AG09319 (cell line): ENCODE measurements at regions not wholly inside any gene's neighbourhood (a gene's known extent, or its start where the extent isn't known, plus 50 kb on each side); places are given as distances from the start of the nearest gene placed in this dataset.

Source experiments
- DNase-seq: peaks from one replicate; pipeline ENCODE4 v3.0.0-alpha.2; 2010; ENCODE audit warnings: low read depth; ENCODE audit errors: extremely low read depth
- TF ChIP-seq, protein P1 (sequence below): IDR thresholded peaks from 2 replicates; pipeline ENCODE4 v1.5.1; 2011; ENCODE audit warnings: low read depth, mild to moderate bottlenecking, inconsistent platforms, low read length, moderate library complexity

DNA sequence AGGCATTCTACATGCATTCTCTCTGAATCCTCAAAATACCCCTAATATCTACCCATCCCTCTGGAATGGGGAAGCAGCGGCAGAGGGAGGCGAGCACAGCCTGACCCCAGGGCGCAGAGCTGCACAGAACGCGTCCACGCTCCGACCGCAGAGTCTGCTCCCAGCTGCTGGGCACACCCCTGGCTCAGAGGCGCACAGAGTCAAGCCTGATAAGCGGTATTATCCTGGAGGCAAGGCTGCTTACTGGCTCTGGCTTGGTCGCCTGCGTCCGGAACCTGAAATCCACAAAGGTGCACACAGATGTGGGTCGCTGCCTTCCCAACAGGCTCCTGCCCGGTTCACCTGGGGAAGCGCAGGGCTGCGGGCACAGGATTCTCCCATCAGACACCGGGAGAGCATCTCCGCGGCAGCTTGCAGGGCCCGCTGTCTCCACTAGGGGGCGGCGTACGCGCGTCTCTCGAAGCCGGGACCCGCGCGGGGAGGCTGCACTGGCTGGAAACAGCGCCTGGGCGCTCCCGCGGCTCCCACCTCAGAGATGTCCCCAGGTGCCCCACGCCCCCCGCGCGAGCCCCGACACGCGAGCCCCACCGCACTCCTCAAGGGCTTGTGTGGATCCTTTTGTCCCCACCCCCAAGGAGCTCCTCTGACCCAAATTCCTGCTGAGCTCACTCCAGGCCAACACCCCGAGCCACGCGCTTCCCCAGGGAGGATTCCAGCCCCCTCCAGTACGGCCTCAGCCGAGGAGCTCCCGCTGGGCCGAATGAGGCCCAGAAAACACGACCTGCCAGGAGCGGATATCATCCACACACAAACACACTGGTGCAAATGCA lies 120.1 kb upstream of the FZD10 start:
- DNase-seq = no peak
- TF ChIP-seq, protein P1, sequence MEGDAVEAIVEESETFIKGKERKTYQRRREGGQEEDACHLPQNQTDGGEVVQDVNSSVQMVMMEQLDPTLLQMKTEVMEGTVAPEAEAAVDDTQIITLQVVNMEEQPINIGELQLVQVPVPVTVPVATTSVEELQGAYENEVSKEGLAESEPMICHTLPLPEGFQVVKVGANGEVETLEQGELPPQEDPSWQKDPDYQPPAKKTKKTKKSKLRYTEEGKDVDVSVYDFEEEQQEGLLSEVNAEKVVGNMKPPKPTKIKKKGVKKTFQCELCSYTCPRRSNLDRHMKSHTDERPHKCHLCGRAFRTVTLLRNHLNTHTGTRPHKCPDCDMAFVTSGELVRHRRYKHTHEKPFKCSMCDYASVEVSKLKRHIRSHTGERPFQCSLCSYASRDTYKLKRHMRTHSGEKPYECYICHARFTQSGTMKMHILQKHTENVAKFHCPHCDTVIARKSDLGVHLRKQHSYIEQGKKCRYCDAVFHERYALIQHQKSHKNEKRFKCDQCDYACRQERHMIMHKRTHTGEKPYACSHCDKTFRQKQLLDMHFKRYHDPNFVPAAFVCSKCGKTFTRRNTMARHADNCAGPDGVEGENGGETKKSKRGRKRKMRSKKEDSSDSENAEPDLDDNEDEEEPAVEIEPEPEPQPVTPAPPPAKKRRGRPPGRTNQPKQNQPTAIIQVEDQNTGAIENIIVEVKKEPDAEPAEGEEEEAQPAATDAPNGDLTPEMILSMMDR = no peak

DNA sequence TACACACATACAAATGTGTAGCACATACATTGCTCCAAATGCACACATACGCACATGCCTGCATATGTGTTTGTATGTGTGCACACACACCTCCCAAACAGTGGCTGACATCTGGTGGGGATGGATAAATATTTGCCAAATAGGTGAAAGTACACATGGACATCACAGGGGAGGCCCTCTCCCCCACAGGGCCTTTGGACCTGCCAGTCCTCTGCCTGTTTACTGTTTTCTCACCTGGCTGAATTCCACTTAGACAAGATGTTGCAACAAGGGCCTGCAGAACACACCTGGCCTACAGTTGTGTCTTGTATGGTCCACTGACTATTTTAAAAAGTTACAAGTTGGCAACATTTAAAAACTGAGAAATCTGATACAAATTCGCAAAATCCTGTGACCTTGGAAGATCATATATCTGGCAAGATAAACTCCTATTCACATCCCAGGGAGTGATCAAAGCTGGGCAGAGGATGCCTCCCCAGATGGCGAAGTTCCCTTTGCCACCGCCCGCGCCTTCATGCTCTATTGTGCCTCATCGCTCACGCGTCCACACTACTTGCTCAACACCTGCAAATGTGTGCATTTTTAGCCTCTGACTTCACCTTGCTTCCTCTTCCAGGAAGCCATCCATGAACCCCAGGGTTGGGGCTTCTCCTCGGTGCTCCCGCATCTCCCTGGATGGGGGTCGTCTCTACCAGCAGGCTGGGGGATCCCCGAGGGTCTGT lies 118.4 kb upstream of the FZD10 start:
- no peak for DNase-seq
- TF ChIP-seq, protein P1 = no peak

DNA sequence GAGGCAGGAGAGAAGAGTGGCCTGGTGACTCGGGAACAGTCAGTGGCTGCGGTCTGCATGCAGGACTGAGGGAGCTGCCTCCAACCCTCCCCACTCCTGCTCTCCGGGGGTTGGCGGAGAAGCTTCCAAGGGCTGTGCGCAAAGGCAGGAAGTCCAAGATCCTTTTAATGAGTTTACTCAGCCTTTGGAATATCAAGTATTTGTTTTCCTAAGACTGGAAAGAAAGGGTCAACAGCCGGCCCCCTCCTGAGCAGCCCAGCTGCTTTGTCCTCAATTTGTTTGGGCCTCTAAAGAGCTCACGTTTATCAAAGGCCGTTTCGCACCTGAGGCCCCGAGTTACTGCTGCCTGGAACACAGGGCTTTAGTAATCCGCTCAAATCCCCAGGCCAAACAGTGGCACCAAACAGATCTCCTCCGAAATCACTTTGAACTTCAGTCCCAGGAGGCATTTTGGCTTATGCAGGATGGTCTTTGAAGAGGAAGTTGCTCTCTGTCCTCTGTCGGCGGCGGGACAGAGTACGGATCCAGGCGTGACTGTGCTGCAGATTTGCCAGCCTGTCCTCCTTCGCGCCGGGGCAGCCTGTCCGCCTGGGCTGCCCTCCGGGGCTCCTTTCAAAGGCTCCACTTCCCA lies 117.2 kb upstream of the FZD10 start:
- TF ChIP-seq, protein P1 = no peak
- DNase-seq = no peak

DNA sequence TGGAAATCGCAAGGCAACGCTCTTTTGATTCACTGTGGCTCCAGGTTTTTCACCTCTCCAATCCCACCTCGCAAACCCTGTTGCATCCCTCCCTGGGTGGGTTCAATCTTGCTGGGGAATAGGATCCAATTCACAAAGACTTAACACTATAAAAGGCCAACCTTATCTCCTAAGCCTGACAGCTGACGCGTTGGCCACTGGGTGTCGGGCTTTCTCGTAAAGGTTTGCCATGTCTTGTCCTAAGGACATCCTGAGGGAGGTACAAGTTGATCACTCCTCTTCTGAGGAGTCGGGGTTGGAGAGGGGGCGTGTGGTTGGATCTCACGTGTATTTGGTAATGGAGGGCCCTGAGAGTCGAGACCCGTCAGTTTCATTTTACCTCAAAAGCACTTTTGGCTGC lies 112.6 kb upstream of the FZD10 start:
- TF ChIP-seq, protein P1 = no peak

DNA sequence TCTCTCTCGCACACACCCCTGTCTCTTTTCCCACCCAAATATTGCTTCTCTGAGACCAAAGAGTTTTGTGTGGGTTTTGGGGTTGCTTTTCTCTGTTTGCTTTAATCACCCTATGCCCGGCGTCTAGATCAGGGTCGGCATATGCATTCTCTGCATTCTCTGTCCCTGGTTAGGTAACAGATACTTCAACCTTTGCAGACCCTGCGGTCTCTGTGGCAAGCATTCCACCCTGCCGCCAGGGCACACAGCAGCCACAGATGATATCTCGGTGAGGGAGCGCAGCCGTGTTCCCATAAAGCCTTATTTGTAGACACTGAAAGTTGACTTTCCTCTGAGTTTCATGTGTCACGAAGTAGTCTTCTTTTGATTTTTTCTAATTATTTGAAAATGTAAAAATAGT lies 110.4 kb upstream of the FZD10 start:
- TF ChIP-seq, protein P1 = no peak
- DNase-seq = no peak

More for the DNA sequence above, 112.6 kb upstream of the FZD10 start:
- DNase-seq = no peak

DNA sequence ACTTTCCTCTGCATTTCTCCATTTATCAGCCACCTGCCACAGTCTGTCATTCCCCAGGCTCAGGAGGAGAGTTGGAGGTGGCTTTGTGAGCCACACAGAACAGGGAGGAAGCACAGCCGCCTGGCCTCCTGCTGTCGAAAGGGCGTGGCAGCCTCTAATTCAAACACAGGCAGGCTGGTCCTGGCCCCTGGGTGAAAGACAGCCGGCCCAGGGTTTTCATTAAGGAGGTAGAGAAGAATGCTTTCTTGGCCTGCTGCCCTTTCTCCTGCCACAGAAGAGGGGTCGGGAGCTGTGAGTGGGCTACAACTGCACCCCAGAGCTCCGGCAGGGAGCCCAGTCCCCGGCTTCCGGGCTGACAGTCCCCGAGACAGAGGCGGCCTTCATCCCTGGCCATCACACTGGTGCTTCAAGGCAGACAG lies 108.6 kb upstream of the FZD10 start:
- TF ChIP-seq, protein P1 = no peak
- no peak for DNase-seq

DNA sequence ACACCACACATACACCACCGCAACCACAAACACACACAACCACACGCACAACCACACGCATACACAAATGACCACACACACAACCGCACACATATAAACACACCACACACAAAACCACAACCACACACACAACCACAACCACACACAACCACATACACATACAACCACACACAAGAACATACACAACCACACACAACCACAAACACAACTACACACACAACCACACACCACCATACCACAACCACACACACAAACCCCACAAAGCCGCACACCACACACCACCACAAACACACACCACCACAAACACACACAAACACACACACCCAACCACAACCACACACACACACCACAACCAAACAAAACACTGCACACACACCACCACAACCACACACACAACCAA lies 107.5 kb upstream of the FZD10 start:
- DNase-seq = no peak
- TF ChIP-seq, protein P1 = no peak
